ENCODE measurements at regions not wholly inside any gene's neighbourhood (a gene's known extent, or its start where the extent isn't known, plus 50 kb on each side); places are given as distances from the start of the nearest gene placed in this dataset.
"Not testable (repeated sequence)": the region's sequence is repeated elsewhere in the genome, so short reads cannot be mapped to it uniquely, and the experiment has no call there.

DNA sequence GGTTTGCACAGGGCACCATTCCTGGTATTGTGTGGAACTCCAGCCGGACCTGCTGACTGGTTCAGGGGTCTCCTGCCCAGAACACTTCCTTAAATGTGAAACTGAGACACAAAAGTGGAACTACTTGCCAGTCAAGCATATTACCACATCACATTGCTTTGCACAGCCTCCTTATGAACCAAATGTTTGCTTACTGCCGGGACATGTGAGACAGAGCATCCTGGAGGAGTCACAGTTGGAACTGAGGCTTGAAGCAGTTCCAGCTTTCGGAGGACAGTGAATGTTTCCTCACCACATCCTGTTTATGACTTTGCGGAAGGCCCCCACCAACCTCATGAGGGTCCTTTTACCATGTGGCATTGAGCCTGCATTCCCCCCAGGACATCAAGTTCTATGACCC, 105.8 kb upstream of the ARHGAP42 start:
- no peak for DNase-seq (ENCODE audit: low read depth)

- DNase-seq (ENCODE audit: low read depth): peak; percentile 5
Observed at GRCh38 chr11:100584201-100584985, 102.7 kb upstream of the ARHGAP42 start.

DNA sequence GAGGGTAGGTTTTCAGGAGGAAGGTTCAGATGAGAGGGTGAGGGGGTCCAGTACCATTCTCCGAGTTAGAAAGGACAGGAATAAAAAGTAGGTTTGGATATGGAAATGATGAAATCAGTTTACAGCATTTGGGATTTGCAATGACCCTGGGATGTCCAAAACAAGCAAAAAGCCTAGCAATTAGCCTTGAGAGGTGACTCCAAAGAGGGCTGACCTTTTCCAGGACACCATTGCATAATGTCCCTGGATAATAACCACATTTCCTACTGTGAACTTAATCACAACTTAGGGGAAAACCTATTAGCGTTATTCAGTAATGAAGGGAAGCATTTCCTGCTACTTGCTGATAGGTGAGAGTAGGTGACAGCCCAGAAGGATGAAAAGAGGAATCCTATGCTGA, 101.4 kb upstream of the ARHGAP42 start:
- no peak for DNase-seq (ENCODE audit: low read depth)

GRCh38 chr11:100586361-100587101, 100.6 kb upstream of the ARHGAP42 start:
- no peak for DNase-seq (ENCODE audit: low read depth)

- peak; percentile 3 for DNase-seq (ENCODE audit: low read depth)
Observed at GRCh38 chr11:100592619-100593260, 94.3 kb upstream of the ARHGAP42 start.

DNA sequence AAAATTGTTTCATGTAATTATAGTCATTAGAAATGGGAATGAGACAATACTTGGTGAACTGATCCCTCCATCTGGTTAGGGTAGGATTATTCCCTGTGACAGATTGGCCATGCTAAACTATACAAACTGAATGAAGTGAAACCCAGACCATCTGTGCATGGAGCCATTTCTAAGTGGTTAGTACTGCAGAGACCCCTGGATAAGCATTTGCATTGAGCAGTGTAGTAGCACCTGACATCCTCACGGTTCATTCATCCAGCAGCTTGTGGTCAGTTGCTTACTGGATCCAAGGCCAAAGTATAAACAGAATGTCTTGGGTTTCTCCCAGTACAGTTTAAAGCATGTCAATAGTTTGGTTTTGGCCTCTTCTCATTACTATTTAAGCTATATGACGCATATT, 93.8 kb upstream of the ARHGAP42 start:
- DNase-seq (ENCODE audit: low read depth): no peak

DNA sequence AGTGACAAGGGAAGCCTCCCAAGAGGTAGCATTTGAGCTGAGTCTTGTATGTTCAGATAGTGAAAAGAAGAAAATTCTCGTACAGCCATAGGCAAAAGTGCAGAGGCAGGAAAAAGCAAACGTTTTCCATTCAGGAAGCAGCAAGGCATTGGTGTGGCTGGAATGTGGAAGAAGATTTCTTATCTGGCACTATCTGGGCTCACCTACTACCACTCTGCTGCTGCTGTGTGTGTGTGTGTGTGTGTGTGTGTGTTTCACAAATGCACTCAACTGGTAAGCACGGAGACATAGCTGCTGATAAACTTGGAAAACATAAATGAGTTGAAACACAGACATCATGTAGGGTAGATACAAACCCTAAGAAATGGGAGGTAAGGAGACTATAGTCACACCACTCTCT, 92.8 kb upstream of the ARHGAP42 start:
- no peak for DNase-seq (ENCODE audit: low read depth)

GRCh38 chr11:100600941-100601340, 86.1 kb upstream of the ARHGAP42 start:
- no peak for DNase-seq (ENCODE audit: low read depth)

DNA sequence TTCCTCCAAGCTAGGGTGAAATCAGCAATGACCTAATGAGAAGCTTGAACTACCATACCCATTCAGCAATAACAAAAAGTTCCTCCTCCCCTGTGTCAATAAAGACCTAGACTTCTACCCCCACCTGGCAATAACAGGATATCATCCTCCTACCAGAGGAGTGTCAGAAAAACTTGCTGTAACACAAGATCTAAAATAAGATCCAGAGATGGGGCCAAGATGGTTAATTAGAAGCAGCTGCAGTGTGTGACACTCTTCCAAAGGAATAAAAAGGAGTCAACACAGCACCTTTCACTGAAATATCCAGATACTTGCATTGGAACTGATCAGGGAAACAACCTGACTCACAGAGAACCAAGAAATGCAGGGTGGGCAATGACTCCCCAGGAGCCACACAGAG, 84.4 kb upstream of the ARHGAP42 start:
- peak; percentile 7 for DNase-seq (ENCODE audit: low read depth)

DNA sequence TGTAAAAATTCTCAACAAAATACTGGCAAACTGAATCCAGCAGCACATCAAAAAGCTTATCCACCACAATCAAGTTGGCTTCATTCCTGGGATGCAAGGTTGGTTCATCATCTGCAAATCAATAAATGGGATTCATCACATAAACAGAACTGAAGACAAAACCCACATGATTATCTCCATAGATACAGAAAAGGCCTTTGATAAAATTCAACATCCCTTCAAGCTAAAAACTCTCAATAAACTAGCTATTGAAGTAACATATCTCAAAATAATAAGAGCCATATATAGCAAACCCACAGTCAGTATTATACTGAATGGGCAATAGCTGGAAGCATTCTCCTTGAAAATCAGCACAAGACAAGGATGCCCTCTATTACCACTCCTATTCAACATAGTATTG, 79.3 kb upstream of the ARHGAP42 start:
- DNase-seq (ENCODE audit: low read depth): not testable (repeated sequence)

- DNase-seq (ENCODE audit: low read depth): no peak
Observed at GRCh38 chr11:100612766-100613165, 74.3 kb upstream of the ARHGAP42 start.

- no peak for DNase-seq (ENCODE audit: low read depth)
Observed at GRCh38 chr11:100618914-100619313, 68.2 kb upstream of the ARHGAP42 start.

DNA sequence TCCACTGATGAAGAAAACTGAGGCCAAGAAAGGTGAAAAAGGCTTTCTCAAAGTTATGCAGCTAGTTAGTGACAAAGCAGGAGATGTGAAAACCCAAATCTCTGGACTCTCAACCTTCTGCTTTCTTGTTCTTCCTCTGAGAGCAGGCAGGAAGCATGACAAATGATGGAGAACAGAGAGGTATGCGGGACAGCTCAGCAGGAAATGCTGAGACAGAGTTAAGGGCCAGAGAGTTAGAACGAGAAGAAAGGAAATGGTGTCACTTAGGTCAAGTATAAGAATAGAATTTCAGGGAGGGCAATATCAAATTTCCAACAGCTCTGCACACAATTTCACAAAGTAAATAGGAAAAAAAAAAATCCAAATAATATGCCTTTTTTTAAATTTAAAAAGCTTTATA, 67.6 kb upstream of the ARHGAP42 start:
- DNase-seq (ENCODE audit: low read depth): peak; percentile 17

GRCh38 chr11:100622404-100622803, 64.7 kb upstream of the ARHGAP42 start:
- DNase-seq (ENCODE audit: low read depth): no peak

GRCh38 chr11:100624346-100624745, 62.7 kb upstream of the ARHGAP42 start:
- DNase-seq (ENCODE audit: low read depth): no peak

GRCh38 chr11:100625041-100625440, 62.0 kb upstream of the ARHGAP42 start:
- peak; percentile 9 for DNase-seq (ENCODE audit: low read depth)

- peak; percentile 13 for DNase-seq (ENCODE audit: low read depth)
Observed at GRCh38 chr11:100629671-100630070, 57.4 kb upstream of the ARHGAP42 start.

- DNase-seq (ENCODE audit: low read depth): no peak
Observed at GRCh38 chr11:100630898-100631297, 56.2 kb upstream of the ARHGAP42 start.

- DNase-seq (ENCODE audit: low read depth): no peak
Observed at GRCh38 chr11:100631316-100631715, 55.8 kb upstream of the ARHGAP42 start.

GRCh38 chr11:100632941-100633452, 54.1 kb upstream of the ARHGAP42 start:
- peak; percentile 65 for DNase-seq (ENCODE audit: low read depth)

GRCh38 chr11:100635194-100635593, 51.9 kb upstream of the ARHGAP42 start:
- DNase-seq (ENCODE audit: low read depth): no peak

- DNase-seq (ENCODE audit: low read depth): no peak
Observed at GRCh38 chr11:100636536-100636935, 50.6 kb upstream of the ARHGAP42 start.
